Ascending aorta (tissue), 2 donors: ENCODE measurements at regions not wholly inside any gene's neighbourhood (a gene's known extent, or its start where the extent isn't known, plus 50 kb on each side); places are given as distances from the start of the nearest gene placed in this dataset.

Experiments
- DNase-seq, 2 donors: peaks; one replicate each; pipeline ENCODE4 v3.0.0-alpha.2; 2019; ENCODE audit warnings: low spot score in 2 of 2
- H3K27ac ChIP-seq, 2 donors: fragments of 200-600 bp; sonication (generic); one replicate each; pipeline ENCODE4 v1.5.1; 2016 to 2017; ENCODE audit warnings: mild to moderate bottlenecking in 1 of 2
- H3K27me3 ChIP-seq: fragments of 200-600 bp; sonication (generic); one replicate; pipeline ENCODE4 v1.5.1; 2017
- H3K36me3 ChIP-seq, 2 donors: fragments of 200-600 bp; sonication (generic); one replicate each; pipeline ENCODE4 v1.5.1; 2016
- H3K4me1 ChIP-seq, 2 donors: fragments of 200-600 bp; sonication (generic); one replicate each; pipeline ENCODE4 v1.5.1; 2016 to 2017; ENCODE audit warnings: mild to moderate bottlenecking in 1 of 2
- H3K4me3 ChIP-seq, 2 donors: fragments of 200-600 bp; sonication (generic); one replicate each; pipeline ENCODE4 v1.5.1; 2016 to 2017; ENCODE audit warnings: mild to moderate bottlenecking in 1 of 2
- H3K9me3 ChIP-seq, 2 donors: fragments of 200-600 bp; sonication (generic); one replicate each; pipeline ENCODE4 v1.5.1; 2016
- intact Hi-C: fragments of 100-400 bp; cut with DNase I; formaldehyde crosslinking; loops from one replicate; pipeline ENCODE4 v1.15.1; 2023
- TF ChIP-seq, protein P1 (sequence below), 3 experiments: fragments of 200-600 bp in 2 of 3; fragments of 450-650 bp in 1 of 3; sonication (generic) in 2 of 3; IDR thresholded peaks; one replicate each; pipeline ENCODE4 v1.5.1; 2016 to 2019; ENCODE audit warnings: antibody characterized with exemption in 3 of 3, mild to moderate bottlenecking in 1 of 3, moderate library complexity in 1 of 3

DNA sequence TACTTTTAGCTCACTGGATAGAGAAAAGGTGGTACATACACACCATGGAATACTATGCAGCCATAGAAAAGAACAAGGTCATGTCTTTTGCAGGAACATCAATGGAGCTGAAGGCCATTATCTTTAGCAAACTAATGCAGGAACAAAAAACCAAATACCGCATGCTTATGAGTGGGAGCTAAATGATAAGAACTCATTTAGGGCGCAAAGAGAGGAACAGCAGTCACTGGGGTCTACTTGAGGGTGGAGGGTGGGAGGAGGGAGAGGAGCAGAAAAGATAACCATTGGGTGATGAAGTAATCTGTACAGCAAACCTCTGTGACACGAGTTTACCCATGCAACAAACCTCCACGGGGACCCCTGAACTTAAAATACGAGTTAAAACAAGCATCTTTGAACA, 135.1 kb downstream of the IRS2 start:
- intact Hi-C loops: no loop called here
- Histone ChIP-seq H3K36me3 (no peaks in the 10 kb centered on the region), H3K4me3 (no peak overlapping the region), H3K27me3 (no peaks in the 10 kb centered on the region), H3K27ac (no peak overlapping the region), H3K9me3 (no peaks in the 10 kb centered on the region), H3K4me1 (no peaks in the 10 kb centered on the region)
- TF ChIP-seq, protein P1, sequence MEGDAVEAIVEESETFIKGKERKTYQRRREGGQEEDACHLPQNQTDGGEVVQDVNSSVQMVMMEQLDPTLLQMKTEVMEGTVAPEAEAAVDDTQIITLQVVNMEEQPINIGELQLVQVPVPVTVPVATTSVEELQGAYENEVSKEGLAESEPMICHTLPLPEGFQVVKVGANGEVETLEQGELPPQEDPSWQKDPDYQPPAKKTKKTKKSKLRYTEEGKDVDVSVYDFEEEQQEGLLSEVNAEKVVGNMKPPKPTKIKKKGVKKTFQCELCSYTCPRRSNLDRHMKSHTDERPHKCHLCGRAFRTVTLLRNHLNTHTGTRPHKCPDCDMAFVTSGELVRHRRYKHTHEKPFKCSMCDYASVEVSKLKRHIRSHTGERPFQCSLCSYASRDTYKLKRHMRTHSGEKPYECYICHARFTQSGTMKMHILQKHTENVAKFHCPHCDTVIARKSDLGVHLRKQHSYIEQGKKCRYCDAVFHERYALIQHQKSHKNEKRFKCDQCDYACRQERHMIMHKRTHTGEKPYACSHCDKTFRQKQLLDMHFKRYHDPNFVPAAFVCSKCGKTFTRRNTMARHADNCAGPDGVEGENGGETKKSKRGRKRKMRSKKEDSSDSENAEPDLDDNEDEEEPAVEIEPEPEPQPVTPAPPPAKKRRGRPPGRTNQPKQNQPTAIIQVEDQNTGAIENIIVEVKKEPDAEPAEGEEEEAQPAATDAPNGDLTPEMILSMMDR (IDR thresholded peaks at IDR 0.05): no peak
- no peak for DNase-seq

- H3K9me3 ChIP-seq: no peaks in the 10 kb centered on the region
- no peaks in the 10 kb centered on the region for H3K36me3 ChIP-seq
- TF ChIP-seq, protein P1 (IDR thresholded peaks at IDR 0.05): no peak
- DNase-seq: no peak
- intact Hi-C loops: no loop called here
- H3K27ac ChIP-seq: no peak overlapping the region
- H3K4me1 ChIP-seq: no peaks in the 10 kb centered on the region
- no peak overlapping the region for H3K4me3 ChIP-seq
- H3K27me3 ChIP-seq: no peaks in the 10 kb centered on the region
Observed at GRCh38 chr13:109650861-109651260, 135.5 kb downstream of the IRS2 start.

DNA sequence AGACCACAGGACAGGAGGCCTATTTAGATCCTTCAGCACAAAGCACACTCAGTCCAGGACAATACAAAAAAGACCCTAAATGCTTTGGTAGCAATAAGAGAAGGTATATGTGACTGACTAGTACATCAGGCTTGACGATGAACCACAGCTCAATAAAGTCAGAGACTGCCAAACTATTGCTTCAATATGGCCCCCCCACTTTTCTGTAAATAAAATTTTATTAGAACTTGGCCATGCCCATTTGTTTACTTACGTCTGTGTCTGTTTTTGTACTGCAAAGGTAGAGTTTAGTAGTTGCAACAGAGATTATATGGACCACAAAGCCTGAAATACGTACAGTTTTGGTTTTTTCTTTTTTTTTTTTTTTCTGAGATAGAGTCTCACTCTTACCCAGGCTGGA, 136.7 kb downstream of the IRS2 start:
- Histone ChIP-seq H3K4me1 (no peaks in the 10 kb centered on the region), H3K27me3 (no peaks in the 10 kb centered on the region), H3K27ac (no peak overlapping the region), H3K4me3 (no peak overlapping the region), H3K9me3 (no peaks in the 10 kb centered on the region), H3K36me3 (no peaks in the 10 kb centered on the region)
- intact Hi-C loops: no loop called here
- DNase-seq: no peak
- TF ChIP-seq, protein P1 (IDR thresholded peaks at IDR 0.05): no peak

GRCh38 chr13:109647699-109648098, 138.7 kb downstream of the IRS2 start:
- no peaks in the 10 kb centered on the region for H3K4me1 ChIP-seq
- intact Hi-C loops: no loop called here
- no peak overlapping the region for H3K27ac ChIP-seq
- no peaks in the 10 kb centered on the region for H3K36me3 ChIP-seq
- TF ChIP-seq, protein P1 (IDR thresholded peaks at IDR 0.05): no peak
- DNase-seq: no peak
- no peak overlapping the region for H3K4me3 ChIP-seq
- H3K27me3 ChIP-seq: no peaks in the 10 kb centered on the region
- no peaks in the 10 kb centered on the region for H3K9me3 ChIP-seq

DNA sequence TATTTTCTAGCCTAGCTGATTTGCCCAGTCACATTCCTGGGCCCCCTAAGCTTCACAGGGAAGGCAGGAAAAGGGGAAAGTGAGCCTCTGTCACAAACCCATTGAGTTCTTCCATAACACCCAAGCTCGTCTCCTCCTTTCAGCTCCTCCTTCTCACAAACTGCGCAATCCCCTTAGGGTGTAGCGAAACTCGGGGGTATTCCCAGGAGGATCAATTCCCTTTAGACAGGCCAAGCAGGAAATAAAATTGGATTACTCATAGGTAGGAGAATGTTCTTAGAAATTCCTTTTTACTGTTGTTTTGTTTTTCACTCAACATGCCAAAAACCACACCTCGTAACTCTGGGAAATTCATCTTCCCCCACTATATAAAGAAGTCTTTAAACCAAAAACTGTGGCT, 139.3 kb downstream of the IRS2 start:
- Histone ChIP-seq H3K4me1 (no peaks in the 10 kb centered on the region), H3K27ac (no peak overlapping the region), H3K27me3 (no peaks in the 10 kb centered on the region), H3K9me3 (no peaks in the 10 kb centered on the region), H3K36me3 (no peaks in the 10 kb centered on the region), H3K4me3 (no peak overlapping the region)
- intact Hi-C loops: no loop called here
- TF ChIP-seq, protein P1 (IDR thresholded peaks at IDR 0.05): no peak
- DNase-seq: no peak

- no peak overlapping the region for H3K27ac ChIP-seq
- DNase-seq: no peak
- TF ChIP-seq, protein P1 (IDR thresholded peaks at IDR 0.05): no peak
- H3K4me1 ChIP-seq: no peaks in the 10 kb centered on the region
- no peaks in the 10 kb centered on the region for H3K27me3 ChIP-seq
- H3K9me3 ChIP-seq: peaks cover 0 to under 1% of the 10 kb centered on the region in 2 donors
- no peaks in the 10 kb centered on the region for H3K36me3 ChIP-seq
- intact Hi-C loops: no loop called here
- H3K4me3 ChIP-seq: no peak overlapping the region
Observed at GRCh38 chr13:109646423-109646822, 140.0 kb downstream of the IRS2 start.
